ENCODE measurements at regions not wholly inside any gene's neighbourhood (a gene's known extent, or its start where the extent isn't known, plus 50 kb on each side); places are given as distances from the start of the nearest gene placed in this dataset.
"Not testable (repeated sequence)": the region's sequence is repeated elsewhere in the genome, so short reads cannot be mapped to it uniquely, and the experiment has no call there.

- no peak for TF ChIP-seq CTCF (IDR thresholded peaks at IDR 0.05; ENCODE audit: insufficient read depth, low read length, severe bottlenecking)
- no peak for FAIRE-seq
- Histone ChIP-seq H3K4me3 (ENCODE audit: low read depth, low read length) (no peak overlapping the region), H3K27me3 (ENCODE audit: control insufficient read depth, insufficient read depth, low read length) (no peaks in the 10 kb centered on the region), H3K36me3 (ENCODE audit: control insufficient read depth, insufficient read depth, low read length) (no peaks in the 10 kb centered on the region)
- no peak for DNase-seq (ENCODE audit: low read depth)
Measured at GRCh38 chr9:101957705-101958104, 219.3 kb upstream of the GRIN3A start.

GRCh38 chr9:101951598-101951997 is 213.2 kb upstream of the GRIN3A start:
- FAIRE-seq: no peak
- DNase-seq (ENCODE audit: low read depth): no peak
- TF ChIP-seq CTCF (IDR thresholded peaks at IDR 0.05; ENCODE audit: insufficient read depth, low read length, severe bottlenecking): no peak
- no peaks in the 10 kb centered on the region for H3K36me3 ChIP-seq (ENCODE audit: control insufficient read depth, insufficient read depth, low read length)
- H3K4me3 ChIP-seq (ENCODE audit: low read depth, low read length): no peak overlapping the region
- no peaks in the 10 kb centered on the region for H3K27me3 ChIP-seq (ENCODE audit: control insufficient read depth, insufficient read depth, low read length)

- no peak for DNase-seq (ENCODE audit: low read depth)
- Histone ChIP-seq H3K4me3 (ENCODE audit: low read depth, low read length) (no peak overlapping the region), H3K27me3 (ENCODE audit: control insufficient read depth, insufficient read depth, low read length) (no peaks in the 10 kb centered on the region), H3K36me3 (ENCODE audit: control insufficient read depth, insufficient read depth, low read length) (no peaks in the 10 kb centered on the region)
- FAIRE-seq: no peak
- TF ChIP-seq CTCF (IDR thresholded peaks at IDR 0.05; ENCODE audit: insufficient read depth, low read length, severe bottlenecking): no peak
Measured at GRCh38 chr9:101931756-101932155, 193.3 kb upstream of the GRIN3A start.

GRCh38 chr9:101930783-101931182 is 192.3 kb upstream of the GRIN3A start:
- H3K4me3 ChIP-seq (ENCODE audit: low read depth, low read length): no peak overlapping the region
- TF ChIP-seq CTCF (IDR thresholded peaks at IDR 0.05; ENCODE audit: insufficient read depth, low read length, severe bottlenecking): no peak
- H3K36me3 ChIP-seq (ENCODE audit: control insufficient read depth, insufficient read depth, low read length): no peaks in the 10 kb centered on the region
- DNase-seq (ENCODE audit: low read depth) (no peak), FAIRE-seq (no peak)
- H3K27me3 ChIP-seq (ENCODE audit: control insufficient read depth, insufficient read depth, low read length): no peaks in the 10 kb centered on the region

GRCh38 chr9:101925498-101925897 is 187.1 kb upstream of the GRIN3A start:
- no peak for TF ChIP-seq CTCF (IDR thresholded peaks at IDR 0.05; ENCODE audit: insufficient read depth, low read length, severe bottlenecking)
- FAIRE-seq (no peak), DNase-seq (ENCODE audit: low read depth) (no peak)
- Histone ChIP-seq H3K27me3 (ENCODE audit: control insufficient read depth, insufficient read depth, low read length) (no peaks in the 10 kb centered on the region), H3K36me3 (ENCODE audit: control insufficient read depth, insufficient read depth, low read length) (no peaks in the 10 kb centered on the region), H3K4me3 (ENCODE audit: low read depth, low read length) (no peak overlapping the region)

GRCh38 chr9:101923451-101923850 is 185.0 kb upstream of the GRIN3A start:
- FAIRE-seq: no peak
- TF ChIP-seq CTCF (IDR thresholded peaks at IDR 0.05; ENCODE audit: insufficient read depth, low read length, severe bottlenecking): no peak
- no peak for DNase-seq (ENCODE audit: low read depth)
- H3K27me3 ChIP-seq (ENCODE audit: control insufficient read depth, insufficient read depth, low read length): no peaks in the 10 kb centered on the region
- no peaks in the 10 kb centered on the region for H3K36me3 ChIP-seq (ENCODE audit: control insufficient read depth, insufficient read depth, low read length)
- H3K4me3 ChIP-seq (ENCODE audit: low read depth, low read length): no peak overlapping the region

- not testable (repeated sequence) for H3K36me3 ChIP-seq (ENCODE audit: control insufficient read depth, insufficient read depth, low read length); H3K4me3 ChIP-seq (ENCODE audit: low read depth, low read length); H3K27me3 ChIP-seq (ENCODE audit: control insufficient read depth, insufficient read depth, low read length); DNase-seq (ENCODE audit: low read depth); FAIRE-seq
Measured at GRCh38 chr9:101916948-101917347, 178.5 kb upstream of the GRIN3A start.
